SH-SY5Y (cell line): ENCODE measurements at regions not wholly inside any gene's neighbourhood (a gene's known extent, or its start where the extent isn't known, plus 50 kb on each side); places are given as distances from the start of the nearest gene placed in this dataset.

Experiments
- GATA2 ChIP-seq: IDR thresholded peaks from 2 replicates; pipeline ENCODE4 v1.6.1; 2011; ENCODE audit warnings: mild to moderate bottlenecking, low read depth, low read length
- GATA3 ChIP-seq: IDR thresholded peaks from 2 replicates; pipeline ENCODE4 v1.6.1; 2011; ENCODE audit warnings: low read depth, mild to moderate bottlenecking, low read length, moderate library complexity

- TF ChIP-seq GATA2 (no peak), GATA3 (no peak)
These were observed 155.1 kb upstream of the ARGLU1 start for GRCh38 chr13:106723036-106723435.
